ENCODE measurements at regions not wholly inside any gene's neighbourhood (a gene's known extent, or its start where the extent isn't known, plus 50 kb on each side); places are given as distances from the start of the nearest gene placed in this dataset.
"Not testable (repeated sequence)": the region's sequence is repeated elsewhere in the genome, so short reads cannot be mapped to it uniquely, and the experiment has no call there.

DNA sequence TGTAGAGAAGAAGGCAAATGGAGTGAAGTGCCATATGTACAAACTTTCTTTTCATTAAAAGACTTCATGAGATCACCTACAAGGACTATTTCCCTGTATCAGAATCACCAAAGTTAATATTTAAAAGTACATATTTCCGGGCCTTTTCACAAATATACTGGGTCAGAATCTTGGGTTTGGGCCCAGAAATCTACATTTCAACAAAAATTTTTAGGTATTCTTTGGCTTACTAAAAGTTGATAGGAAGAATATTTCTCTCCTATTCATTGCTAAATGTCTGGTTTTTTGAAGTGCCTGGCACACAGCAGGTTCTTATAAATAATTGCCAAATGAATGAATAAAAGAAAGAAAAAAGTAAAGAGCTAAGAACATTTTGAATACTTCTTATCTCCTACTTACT, 843.8 kb upstream of the ACVR2A start:
- ATAC-seq, result no peak
- TF ChIP-seq CSDC2 (CRISPR knock-in tag; IDR thresholded peaks at IDR 0.05) (no peak), ZNF565 (CRISPR knock-in tag; conservative IDR thresholded peaks at IDR 0.05; ENCODE audit: low read depth) (no peak), BACH2 (CRISPR knock-in tag; IDR thresholded peaks at IDR 0.05; ENCODE audit: borderline replicate concordance) (no peak)

DNA sequence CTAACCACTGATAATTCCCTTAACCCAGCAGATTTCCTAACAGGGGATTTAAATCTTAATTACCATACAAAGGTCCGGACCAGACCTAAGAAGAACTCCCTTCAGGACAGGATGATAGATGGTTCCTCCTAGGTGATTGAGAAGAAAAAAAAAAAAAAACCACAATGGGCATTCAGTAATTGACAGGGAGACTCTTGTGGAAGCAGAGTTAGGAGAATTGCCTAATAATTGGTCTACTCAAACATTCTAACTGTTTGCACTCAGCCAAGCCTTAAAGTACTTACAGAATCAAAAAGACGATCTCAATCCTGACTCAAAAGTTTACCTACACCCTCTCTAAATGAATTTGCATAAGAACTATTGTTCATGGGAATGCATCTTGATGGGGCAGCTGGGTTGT, 844.7 kb upstream of the ACVR2A start:
- not testable (repeated sequence) for ATAC-seq

DNA sequence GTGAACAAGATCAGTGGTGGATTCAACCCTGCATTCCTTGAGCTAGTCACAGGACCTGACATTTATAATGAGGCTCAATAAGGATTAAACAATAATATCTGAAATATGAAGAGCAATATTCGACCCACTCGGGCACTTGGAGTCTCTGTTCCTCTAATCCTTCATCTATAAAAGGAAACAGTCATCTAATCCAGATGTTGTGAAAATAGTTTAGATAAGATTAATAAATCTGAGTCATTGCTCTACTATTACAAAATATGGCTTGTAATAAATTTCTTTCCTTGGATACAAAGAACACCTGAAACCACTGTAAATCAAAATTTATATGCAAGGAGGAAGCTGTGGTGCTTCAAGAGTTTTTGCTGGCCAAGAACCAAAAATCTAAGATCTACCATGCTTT, 846.9 kb upstream of the ACVR2A start:
- peak; percentile 72 for ATAC-seq
- no peak for TF ChIP-seq OSR1 (CRISPR knock-in tag; IDR thresholded peaks at IDR 0.05)
- no peak for TF ChIP-seq GLIS3 (CRISPR knock-in tag; IDR thresholded peaks at IDR 0.05)
- TF ChIP-seq, protein P1, sequence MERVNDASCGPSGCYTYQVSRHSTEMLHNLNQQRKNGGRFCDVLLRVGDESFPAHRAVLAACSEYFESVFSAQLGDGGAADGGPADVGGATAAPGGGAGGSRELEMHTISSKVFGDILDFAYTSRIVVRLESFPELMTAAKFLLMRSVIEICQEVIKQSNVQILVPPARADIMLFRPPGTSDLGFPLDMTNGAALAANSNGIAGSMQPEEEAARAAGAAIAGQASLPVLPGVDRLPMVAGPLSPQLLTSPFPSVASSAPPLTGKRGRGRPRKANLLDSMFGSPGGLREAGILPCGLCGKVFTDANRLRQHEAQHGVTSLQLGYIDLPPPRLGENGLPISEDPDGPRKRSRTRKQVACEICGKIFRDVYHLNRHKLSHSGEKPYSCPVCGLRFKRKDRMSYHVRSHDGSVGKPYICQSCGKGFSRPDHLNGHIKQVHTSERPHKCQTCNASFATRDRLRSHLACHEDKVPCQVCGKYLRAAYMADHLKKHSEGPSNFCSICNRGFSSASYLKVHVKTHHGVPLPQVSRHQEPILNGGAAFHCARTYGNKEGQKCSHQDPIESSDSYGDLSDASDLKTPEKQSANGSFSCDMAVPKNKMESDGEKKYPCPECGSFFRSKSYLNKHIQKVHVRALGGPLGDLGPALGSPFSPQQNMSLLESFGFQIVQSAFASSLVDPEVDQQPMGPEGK (CRISPR knock-in tag; IDR thresholded peaks at IDR 0.05; ENCODE audit: borderline replicate concordance), result no peak
- TF ChIP-seq, protein P2, sequence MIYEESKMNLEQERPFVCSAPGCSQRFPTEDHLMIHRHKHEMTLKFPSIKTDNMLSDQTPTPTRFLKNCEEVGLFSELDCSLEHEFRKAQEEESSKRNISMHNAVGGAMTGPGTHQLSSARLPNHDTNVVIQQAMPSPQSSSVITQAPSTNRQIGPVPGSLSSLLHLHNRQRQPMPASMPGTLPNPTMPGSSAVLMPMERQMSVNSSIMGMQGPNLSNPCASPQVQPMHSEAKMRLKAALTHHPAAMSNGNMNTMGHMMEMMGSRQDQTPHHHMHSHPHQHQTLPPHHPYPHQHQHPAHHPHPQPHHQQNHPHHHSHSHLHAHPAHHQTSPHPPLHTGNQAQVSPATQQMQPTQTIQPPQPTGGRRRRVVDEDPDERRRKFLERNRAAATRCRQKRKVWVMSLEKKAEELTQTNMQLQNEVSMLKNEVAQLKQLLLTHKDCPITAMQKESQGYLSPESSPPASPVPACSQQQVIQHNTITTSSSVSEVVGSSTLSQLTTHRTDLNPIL (CRISPR knock-in tag; IDR thresholded peaks at IDR 0.05; ENCODE audit: low read depth), result no peak
- no peak for TF ChIP-seq ISL1 (CRISPR knock-in tag; IDR thresholded peaks at IDR 0.05)
- TF ChIP-seq, protein P3, sequence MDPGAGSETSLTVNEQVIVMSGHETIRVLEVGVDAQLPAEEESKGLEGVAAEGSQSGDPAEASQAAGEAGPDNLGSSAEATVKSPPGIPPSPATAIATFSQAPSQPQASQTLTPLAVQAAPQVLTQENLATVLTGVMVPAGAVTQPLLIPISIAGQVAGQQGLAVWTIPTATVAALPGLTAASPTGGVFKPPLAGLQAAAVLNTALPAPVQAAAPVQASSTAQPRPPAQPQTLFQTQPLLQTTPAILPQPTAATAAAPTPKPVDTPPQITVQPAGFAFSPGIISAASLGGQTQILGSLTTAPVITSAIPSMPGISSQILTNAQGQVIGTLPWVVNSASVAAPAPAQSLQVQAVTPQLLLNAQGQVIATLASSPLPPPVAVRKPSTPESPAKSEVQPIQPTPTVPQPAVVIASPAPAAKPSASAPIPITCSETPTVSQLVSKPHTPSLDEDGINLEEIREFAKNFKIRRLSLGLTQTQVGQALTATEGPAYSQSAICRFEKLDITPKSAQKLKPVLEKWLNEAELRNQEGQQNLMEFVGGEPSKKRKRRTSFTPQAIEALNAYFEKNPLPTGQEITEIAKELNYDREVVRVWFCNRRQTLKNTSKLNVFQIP (CRISPR knock-in tag; IDR thresholded peaks at IDR 0.05; ENCODE audit: borderline replicate concordance, low read depth), result no peak
- TF ChIP-seq ARNTL (CRISPR knock-in tag; IDR thresholded peaks at IDR 0.05; ENCODE audit: borderline replicate concordance, low read depth), result no peak
- TF ChIP-seq TOX (CRISPR knock-in tag; IDR thresholded peaks at IDR 0.05; ENCODE audit: borderline replicate concordance), result no peak
- TF ChIP-seq, protein P4, sequence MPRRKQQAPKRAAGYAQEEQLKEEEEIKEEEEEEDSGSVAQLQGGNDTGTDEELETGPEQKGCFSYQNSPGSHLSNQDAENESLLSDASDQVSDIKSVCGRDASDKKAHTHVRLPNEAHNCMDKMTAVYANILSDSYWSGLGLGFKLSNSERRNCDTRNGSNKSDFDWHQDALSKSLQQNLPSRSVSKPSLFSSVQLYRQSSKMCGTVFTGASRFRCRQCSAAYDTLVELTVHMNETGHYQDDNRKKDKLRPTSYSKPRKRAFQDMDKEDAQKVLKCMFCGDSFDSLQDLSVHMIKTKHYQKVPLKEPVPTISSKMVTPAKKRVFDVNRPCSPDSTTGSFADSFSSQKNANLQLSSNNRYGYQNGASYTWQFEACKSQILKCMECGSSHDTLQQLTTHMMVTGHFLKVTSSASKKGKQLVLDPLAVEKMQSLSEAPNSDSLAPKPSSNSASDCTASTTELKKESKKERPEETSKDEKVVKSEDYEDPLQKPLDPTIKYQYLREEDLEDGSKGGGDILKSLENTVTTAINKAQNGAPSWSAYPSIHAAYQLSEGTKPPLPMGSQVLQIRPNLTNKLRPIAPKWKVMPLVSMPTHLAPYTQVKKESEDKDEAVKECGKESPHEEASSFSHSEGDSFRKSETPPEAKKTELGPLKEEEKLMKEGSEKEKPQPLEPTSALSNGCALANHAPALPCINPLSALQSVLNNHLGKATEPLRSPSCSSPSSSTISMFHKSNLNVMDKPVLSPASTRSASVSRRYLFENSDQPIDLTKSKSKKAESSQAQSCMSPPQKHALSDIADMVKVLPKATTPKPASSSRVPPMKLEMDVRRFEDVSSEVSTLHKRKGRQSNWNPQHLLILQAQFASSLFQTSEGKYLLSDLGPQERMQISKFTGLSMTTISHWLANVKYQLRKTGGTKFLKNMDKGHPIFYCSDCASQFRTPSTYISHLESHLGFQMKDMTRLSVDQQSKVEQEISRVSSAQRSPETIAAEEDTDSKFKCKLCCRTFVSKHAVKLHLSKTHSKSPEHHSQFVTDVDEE (CRISPR knock-in tag; IDR thresholded peaks at IDR 0.05), result no peak
- TF ChIP-seq ESRRG (CRISPR knock-in tag; IDR thresholded peaks at IDR 0.05), result no peak
- no peak for TF ChIP-seq ZC3H10 (CRISPR knock-in tag; IDR thresholded peaks at IDR 0.05)

DNA sequence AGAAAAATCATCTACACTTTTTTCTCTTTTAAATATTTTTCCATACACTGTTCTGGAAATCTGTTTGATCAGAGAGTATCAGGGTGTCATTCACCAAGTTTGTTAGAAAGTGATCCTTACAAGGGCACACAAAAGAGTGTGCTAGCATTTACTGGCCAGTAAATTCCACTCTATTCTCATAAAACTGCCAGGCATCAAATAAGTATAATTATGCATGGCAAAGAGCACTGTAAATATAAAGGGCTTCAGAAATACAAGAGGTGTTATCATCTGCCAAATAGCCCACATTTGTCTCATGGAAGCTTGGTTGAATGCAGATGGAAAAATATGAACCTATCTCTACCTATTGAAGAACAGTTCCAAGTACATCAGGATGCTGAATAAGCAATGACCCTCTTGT, 847.3 kb upstream of the ACVR2A start:
- ATAC-seq, result no peak; the same call in 2 of the 3 replicates
- TF ChIP-seq, protein P5, sequence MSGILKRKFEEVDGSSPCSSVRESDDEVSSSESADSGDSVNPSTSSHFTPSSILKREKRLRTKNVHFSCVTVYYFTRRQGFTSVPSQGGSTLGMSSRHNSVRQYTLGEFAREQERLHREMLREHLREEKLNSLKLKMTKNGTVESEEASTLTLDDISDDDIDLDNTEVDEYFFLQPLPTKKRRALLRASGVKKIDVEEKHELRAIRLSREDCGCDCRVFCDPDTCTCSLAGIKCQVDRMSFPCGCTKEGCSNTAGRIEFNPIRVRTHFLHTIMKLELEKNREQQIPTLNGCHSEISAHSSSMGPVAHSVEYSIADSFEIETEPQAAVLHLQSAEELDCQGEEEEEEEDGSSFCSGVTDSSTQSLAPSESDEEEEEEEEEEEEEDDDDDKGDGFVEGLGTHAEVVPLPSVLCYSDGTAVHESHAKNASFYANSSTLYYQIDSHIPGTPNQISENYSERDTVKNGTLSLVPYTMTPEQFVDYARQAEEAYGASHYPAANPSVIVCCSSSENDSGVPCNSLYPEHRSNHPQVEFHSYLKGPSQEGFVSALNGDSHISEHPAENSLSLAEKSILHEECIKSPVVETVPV (CRISPR knock-in tag; IDR thresholded peaks at IDR 0.05), result no peak
- TF ChIP-seq OSR1 (CRISPR knock-in tag; IDR thresholded peaks at IDR 0.05) (no peak), BACH2 (CRISPR knock-in tag; IDR thresholded peaks at IDR 0.05; ENCODE audit: borderline replicate concordance) (no peak), ARNTL (CRISPR knock-in tag; IDR thresholded peaks at IDR 0.05; ENCODE audit: borderline replicate concordance, low read depth) (no peak), ZFP30 (CRISPR knock-in tag; IDR thresholded peaks at IDR 0.05) (no peak), ZNF8 (CRISPR knock-in tag; IDR thresholded peaks at IDR 0.05) (no peak), ZFP3 (CRISPR knock-in tag; IDR thresholded peaks at IDR 0.05) (no peak), ZNF70 (CRISPR knock-in tag; IDR thresholded peaks at IDR 0.05) (no peak), GLIS3 (CRISPR knock-in tag; IDR thresholded peaks at IDR 0.05) (no peak)
- TF ChIP-seq, protein P4 (CRISPR knock-in tag; IDR thresholded peaks at IDR 0.05), result no peak
- TF ChIP-seq, protein P3 (CRISPR knock-in tag; IDR thresholded peaks at IDR 0.05; ENCODE audit: borderline replicate concordance, low read depth), result no peak
- TF ChIP-seq, protein P2 (CRISPR knock-in tag; IDR thresholded peaks at IDR 0.05; ENCODE audit: low read depth), result no peak
